A549 (cell line): ENCODE measurements at regions not wholly inside any gene's neighbourhood (a gene's known extent, or its start where the extent isn't known, plus 50 kb on each side); places are given as distances from the start of the nearest gene placed in this dataset.

Source experiments
- CTCF ChIP-seq: fragments of >200 bp; sonication (Bioruptor Twin); formaldehyde crosslinking; IDR thresholded peaks from 3 replicates; pipeline ENCODE4 v1.5.1; 2016
- EP300 ChIP-seq, 2 experiments: fragments of >200 bp; sonication (Bioruptor Twin); formaldehyde crosslinking; IDR thresholded peaks; 2 replicates in 1 of 2; 3 replicates in 1 of 2; pipeline ENCODE4 v1.6.1; 2016 to 2017
- ESRRA ChIP-seq: fragments of 150-350 bp; IDR thresholded peaks from 2 replicates; pipeline ENCODE4 v1.6.1; 2014; ENCODE audit warnings: mild to moderate bottlenecking, low read length, borderline replicate concordance
- MAX ChIP-seq: IDR thresholded peaks from 2 replicates; pipeline ENCODE4 v1.6.1; 2012
- POLR2A ChIP-seq: IDR thresholded peaks from 2 replicates; pipeline ENCODE4 v1.6.1; 2012; ENCODE audit warnings: mild to moderate bottlenecking, low read length

DNA sequence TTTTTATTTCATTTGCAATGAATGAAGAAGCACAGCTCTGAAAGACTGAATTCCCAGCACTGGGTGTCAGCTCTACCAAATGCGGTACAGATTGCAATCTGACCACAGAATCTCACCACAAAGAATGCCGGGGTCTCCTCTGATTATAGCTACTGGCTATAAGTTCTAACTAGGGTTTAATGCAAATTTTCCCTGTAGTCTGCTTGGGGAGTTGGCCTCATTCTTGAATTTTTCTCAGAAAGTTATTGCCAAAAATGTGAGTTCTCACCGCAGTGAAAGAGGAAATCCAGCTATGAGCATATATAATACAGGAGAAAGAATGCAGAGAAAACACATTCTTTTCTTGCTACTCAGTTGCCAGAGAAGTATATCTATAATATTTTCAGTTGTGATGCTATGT, 1255.7 kb upstream of the LRRTM3 start:
- TF ChIP-seq POLR2A (no peak), EP300 (IDR thresholded peaks at IDR 0.05) (no peak), ESRRA (no peak), MAX (no peak), CTCF (no peak)
